Heart left ventricle (tissue), 16 donors: ENCODE measurements at regions not wholly inside any gene's neighbourhood (a gene's known extent, or its start where the extent isn't known, plus 50 kb on each side); places are given as distances from the start of the nearest gene placed in this dataset.

Source experiments
- ATAC-seq, 4 donors: fragments of 200-7000 bp; cut with Tn5 transposase; one replicate each; pipeline ENCODE4 v1.9.1; 2020 to 2022; ENCODE audit warnings: moderate library complexity in 4 of 4, mild to moderate bottlenecking in 3 of 4, moderate number of reproducible peaks in 1 of 4
- DNase-seq, 5 donors: peaks; one replicate each; pipeline ENCODE4 v3.0.0-alpha.2; 2020
- H3K27ac ChIP-seq, 12 donors: fragments of 200-600 bp; sonication (generic) in 4 of 12; one replicate each; pipeline versions ENCODE4 v1.5.0 to v1.8.0; 2016 to 2022; ENCODE audit warnings: mild to moderate bottlenecking in 2 of 12
- H3K27me3 ChIP-seq, 9 donors: fragments of 200-600 bp; sonication (generic) in 2 of 9; one replicate each; pipeline versions ENCODE4 v1.5.1 to v1.8.0; 2016 to 2022; ENCODE audit warnings: mild to moderate bottlenecking in 3 of 9
- H3K36me3 ChIP-seq, 9 donors: fragments of 200-600 bp; sonication (generic) in 2 of 9; one replicate each; pipeline versions ENCODE4 v1.5.0 to v1.8.0; 2018 to 2022; ENCODE audit warnings: mild to moderate bottlenecking in 2 of 9
- H3K4me1 ChIP-seq, 12 donors: fragments of 200-600 bp; sonication (generic) in 4 of 12; one replicate each; pipeline versions ENCODE4 v1.5.0 to v1.8.0; 2016 to 2022; ENCODE audit warnings: mild to moderate bottlenecking in 3 of 12
- H3K4me3 ChIP-seq, 12 donors: fragments of 200-600 bp; sonication (generic) in 4 of 12; one replicate each; pipeline versions ENCODE4 v1.5.0 to v1.8.0; 2017 to 2022; ENCODE audit warnings: mild to moderate bottlenecking in 9 of 12, moderate library complexity in 4 of 12
- H3K9me3 ChIP-seq, 12 donors: fragments of 200-600 bp; sonication (generic) in 4 of 12; one replicate each; pipeline versions ENCODE4 v1.5.0 to v1.8.0; 2016 to 2022; ENCODE audit warnings: mild to moderate bottlenecking in 1 of 12
- POLR2A ChIP-seq, 2 donors: fragments of 450-650 bp; IDR thresholded peaks; one replicate each; pipeline ENCODE4 v1.6.1; 2017; ENCODE audit warnings: antibody characterized with exemption in 2 of 2, mild to moderate bottlenecking in 2 of 2, moderate library complexity in 2 of 2
- WGBS, 4 donors: extraction: QIAGEN DNeasy Blood & Tissue Kit in 2 of 4; methylation state at CpG; one replicate each; pipeline versions ENCODE4 v1.1.5 to v1.1.7; 2013 to 2018; 5-methylcytosine and 5-hydroxymethylcytosine counted together
- intact Hi-C, 10 donors: fragments of 100-400 bp; cut with DNase I; formaldehyde crosslinking; loops; one replicate each; pipeline versions ENCODE4 v1.11.1 to v1.14.2; 2022
- TF ChIP-seq, protein P1 (sequence below), 12 donors: fragments of 200-600 bp; sonication (generic) in 4 of 12; IDR thresholded peaks; one replicate each; pipeline versions ENCODE4 v1.5.0 to v1.8.0; 2018 to 2022; ENCODE audit warnings: antibody characterized with exemption in 12 of 12, mild to moderate bottlenecking in 5 of 12
- donor health status: ischemic (EF 13 %, LVEDD 7.1; RV severe dilation, severe dysfunction).
- donor health status: healthy with polysubstance abuse.
- donor health status: DM: no; HTN: yes; CAD: no.
- donor health status: DM: no; HTN: no; CAD: no.
- donor health status: ischemic (EF 25% LVEDD 6.9; RV normal size, moderate dysfunction).
- donor health status: ischemic (EF 25% LVEDD 5.7; RV mildly dilated, moderate dysfunction).
- donor health status: healthy.
- donor health status: DM: yes; HTN: yes; CAD: no.
- donor health status: ischemic (EF 35%, LVEDD 5.7; RV mildly dilated, moderate dysfunction).
- donor health status: nonischemic (EF 11% LVEDD 7.7; RV severe dilation, severe dysfunction).
- donor health status: DM: yes; HTN: yes; CAD: no.
- donor health status: PGD.
- donor health status: ischemic (EF 29% LVEDD 5.4; RV normal size, mild dysfunction).
- donor health status: nonischemic (EF 23%, LVEDD 6.1; RV moderate dilation, normal function).

DNA sequence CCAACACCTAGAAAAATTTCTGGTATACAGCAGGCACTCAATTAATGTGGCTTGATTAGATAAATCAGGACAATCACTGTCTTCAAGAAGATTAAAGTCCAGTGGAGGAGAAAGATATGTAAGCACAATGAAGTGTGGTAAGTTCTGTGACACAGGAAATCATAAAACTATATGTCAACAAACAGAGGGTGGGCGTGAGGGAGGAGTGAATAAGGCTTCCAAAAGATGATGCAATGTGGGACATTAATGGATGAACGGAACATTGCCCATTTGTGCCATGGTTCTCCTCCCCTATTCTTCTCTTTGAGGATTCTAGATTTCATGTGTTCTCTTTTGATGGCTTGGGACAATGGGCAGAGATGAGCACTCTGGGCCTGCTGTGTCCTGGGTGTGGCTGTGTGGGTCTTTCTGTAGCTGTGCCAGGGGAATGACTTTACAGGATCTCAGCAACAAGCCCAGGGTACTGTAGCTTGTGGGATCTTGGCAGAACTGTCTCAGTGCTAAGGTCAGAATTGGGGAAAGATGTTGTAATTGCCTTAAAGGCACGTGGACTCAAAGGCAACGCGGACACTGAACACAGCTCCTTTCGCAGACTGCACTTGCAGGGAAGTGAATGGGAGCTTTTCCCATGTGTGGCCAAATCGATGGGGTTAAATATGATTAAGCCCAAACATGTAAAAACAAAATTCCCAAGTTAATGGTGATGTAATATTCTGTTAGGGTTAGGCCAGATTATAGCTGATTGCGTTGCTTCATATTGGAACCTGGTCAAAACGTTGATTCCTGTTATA lies 366.9 kb downstream of the TGFB2 start:
- 83 to 85% (median 84%) methylated on average over 9 of the region's 9 CpGs for WGBS, 4 donors
- H3K27ac ChIP-seq: no peak overlapping the region
- no peaks in the 10 kb centered on the region for H3K27me3 ChIP-seq
- intact Hi-C loops: no loop called here
- H3K9me3 ChIP-seq: peaks cover 0 to 7% (median 0%) of the 10 kb centered on the region in 12 donors
- H3K36me3 ChIP-seq: no peaks in the 10 kb centered on the region
- no peak overlapping the region for H3K4me3 ChIP-seq
- no peak for TF ChIP-seq POLR2A (IDR thresholded peaks at IDR 0.05)
- TF ChIP-seq, protein P1, sequence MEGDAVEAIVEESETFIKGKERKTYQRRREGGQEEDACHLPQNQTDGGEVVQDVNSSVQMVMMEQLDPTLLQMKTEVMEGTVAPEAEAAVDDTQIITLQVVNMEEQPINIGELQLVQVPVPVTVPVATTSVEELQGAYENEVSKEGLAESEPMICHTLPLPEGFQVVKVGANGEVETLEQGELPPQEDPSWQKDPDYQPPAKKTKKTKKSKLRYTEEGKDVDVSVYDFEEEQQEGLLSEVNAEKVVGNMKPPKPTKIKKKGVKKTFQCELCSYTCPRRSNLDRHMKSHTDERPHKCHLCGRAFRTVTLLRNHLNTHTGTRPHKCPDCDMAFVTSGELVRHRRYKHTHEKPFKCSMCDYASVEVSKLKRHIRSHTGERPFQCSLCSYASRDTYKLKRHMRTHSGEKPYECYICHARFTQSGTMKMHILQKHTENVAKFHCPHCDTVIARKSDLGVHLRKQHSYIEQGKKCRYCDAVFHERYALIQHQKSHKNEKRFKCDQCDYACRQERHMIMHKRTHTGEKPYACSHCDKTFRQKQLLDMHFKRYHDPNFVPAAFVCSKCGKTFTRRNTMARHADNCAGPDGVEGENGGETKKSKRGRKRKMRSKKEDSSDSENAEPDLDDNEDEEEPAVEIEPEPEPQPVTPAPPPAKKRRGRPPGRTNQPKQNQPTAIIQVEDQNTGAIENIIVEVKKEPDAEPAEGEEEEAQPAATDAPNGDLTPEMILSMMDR (IDR thresholded peaks at IDR 0.05): no peak
- DNase-seq (peak in 1 of 5 donors; percentile 40), ATAC-seq (peak in 2 of 4 donors; percentile 82 to 83)
- H3K4me1 ChIP-seq: no peaks in the 10 kb centered on the region

DNA sequence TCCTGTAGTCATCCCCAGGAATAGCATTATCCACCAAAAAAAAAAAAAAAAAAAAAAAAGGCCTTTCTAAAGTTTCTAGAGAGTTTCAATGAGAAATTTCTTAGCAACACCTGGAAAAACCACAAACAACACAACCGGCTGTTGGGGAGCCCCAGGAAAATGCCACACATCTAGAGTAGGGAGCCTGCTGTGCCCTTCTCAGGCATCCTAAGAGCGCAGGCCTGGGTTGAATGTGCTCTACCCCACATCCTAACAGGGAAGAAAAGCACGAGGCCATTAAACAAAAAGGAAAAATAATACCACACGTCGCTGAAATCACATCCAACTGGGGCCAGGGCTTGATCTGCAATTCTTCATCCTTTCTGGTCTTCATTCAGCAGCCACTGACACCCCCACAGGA lies 367.5 kb downstream of the TGFB2 start:
- intact Hi-C loops: no loop called here
- no peak for DNase-seq
- H3K27ac ChIP-seq: no peak overlapping the region
- H3K9me3 ChIP-seq: peaks cover 0 to 7% (median 0%) of the 10 kb centered on the region in 12 donors
- H3K36me3 ChIP-seq: no peaks in the 10 kb centered on the region
- no peak for TF ChIP-seq POLR2A (IDR thresholded peaks at IDR 0.05)
- TF ChIP-seq, protein P1 (IDR thresholded peaks at IDR 0.05): no peak
- H3K4me3 ChIP-seq: no peak overlapping the region
- H3K4me1 ChIP-seq: peaks cover 0 to under 1% (median 0%) of the 10 kb centered on the region in 12 donors
- WGBS, 4 donors: 86 to 94% (median 91%) methylated on average over 5 of the region's 5 CpGs
- no peak for ATAC-seq
- no peaks in the 10 kb centered on the region for H3K27me3 ChIP-seq

DNA sequence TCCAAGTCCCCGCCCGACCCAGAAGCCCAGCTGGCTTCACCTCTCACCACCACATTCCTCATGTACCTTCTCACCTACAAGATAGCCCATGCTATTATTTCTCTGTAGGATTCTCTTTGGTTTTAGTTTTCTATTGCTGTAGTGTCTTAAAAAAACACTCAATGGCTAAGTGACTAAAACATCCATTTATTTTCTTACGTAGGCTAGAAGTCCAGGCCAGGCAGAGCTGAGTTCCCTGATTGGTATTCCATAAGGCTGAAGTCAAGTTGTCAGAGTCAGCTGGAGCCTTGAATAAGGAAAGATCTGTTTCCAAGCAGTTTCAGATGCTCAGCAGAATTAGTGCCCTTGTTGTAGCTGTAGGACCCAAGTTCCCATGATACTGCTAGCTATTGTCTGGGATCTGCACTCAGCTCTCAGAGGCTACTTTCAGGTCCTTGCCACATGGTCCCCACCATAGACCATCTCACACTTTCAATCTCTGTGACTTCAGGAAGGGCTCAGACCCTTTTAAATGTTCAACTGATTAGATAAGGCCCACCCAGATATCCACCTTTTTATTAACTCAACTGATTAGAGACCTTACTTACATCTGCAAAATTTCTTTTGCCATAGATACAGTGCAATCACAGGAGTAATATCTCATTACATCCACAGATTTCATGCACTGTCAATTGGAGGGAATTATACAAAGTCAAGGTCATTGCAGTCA lies 371.0 kb downstream of the TGFB2 start:
- Histone ChIP-seq H3K4me3 (no peak overlapping the region), H3K27me3 (no peaks in the 10 kb centered on the region), H3K27ac (no peak overlapping the region), H3K9me3 (peaks cover 0 to 7% (median 0%) of the 10 kb centered on the region in 12 donors), H3K36me3 (no peaks in the 10 kb centered on the region), H3K4me1 (peaks cover 0 to 6% (median 0%) of the 10 kb centered on the region in 12 donors)
- ATAC-seq: no peak
- TF ChIP-seq POLR2A (IDR thresholded peaks at IDR 0.05): no peak
- TF ChIP-seq, protein P1 (IDR thresholded peaks at IDR 0.05): no peak
- intact Hi-C loops: no loop called here
- DNase-seq: no peak
- WGBS, 4 donors: 95 to 98% (median 97%) methylated on average over 3 of the region's 3 CpGs

DNA sequence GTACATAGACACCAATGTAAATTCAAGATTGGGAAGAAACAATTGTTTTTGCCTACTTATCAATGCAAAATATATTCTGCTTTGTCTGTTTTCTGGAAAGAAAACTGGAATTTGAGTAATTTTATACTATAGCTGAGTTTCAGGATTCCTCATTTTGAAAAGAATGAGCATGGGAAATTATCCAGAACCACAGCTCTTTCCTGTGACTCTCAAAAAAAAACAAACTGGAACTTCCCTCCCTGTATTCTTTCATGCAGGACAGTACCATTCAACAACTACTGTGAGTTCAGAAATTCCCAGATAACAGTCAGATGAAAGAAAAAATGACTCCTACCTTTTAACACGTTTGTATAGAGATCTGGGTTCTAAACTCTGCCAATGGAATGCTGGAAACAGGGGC lies 372.4 kb downstream of the TGFB2 start:
- H3K9me3 ChIP-seq: peaks cover 0 to 7% (median 0%) of the 10 kb centered on the region in 12 donors
- intact Hi-C loops: no loop called here
- H3K4me3 ChIP-seq: no peak overlapping the region
- peaks cover 0 to 6% (median 0%) of the 10 kb centered on the region in 12 donors for H3K4me1 ChIP-seq
- WGBS, 4 donors: 30 to 44% (median 40%) methylated on average over 1 of the region's 1 CpG
- TF ChIP-seq, protein P1 (IDR thresholded peaks at IDR 0.05): no peak
- TF ChIP-seq POLR2A (IDR thresholded peaks at IDR 0.05): no peak
- DNase-seq: no peak
- no peak for ATAC-seq
- no peaks in the 10 kb centered on the region for H3K27me3 ChIP-seq
- peak overlapping the region in 1 of 12 donors; percentile 8 for H3K27ac ChIP-seq
- H3K36me3 ChIP-seq: no peaks in the 10 kb centered on the region
